K562 (cell line): ENCODE measurements at regions not wholly inside any gene's neighbourhood (a gene's known extent, or its start where the extent isn't known, plus 50 kb on each side); places are given as distances from the start of the nearest gene placed in this dataset.

Source experiments
- ATAC-seq: fragments of 200-7000 bp; cut with Tn5 transposase; 3 replicates; pipeline ENCODE4 v1.9.1; 2020; ENCODE audit warnings: moderate library complexity
- BruUV-seq: library from RNA; stranded (reverse); fragments of 400-500 nt; replicated peaks from 2 replicates; lab custom pipeline; 2021; lab: Mats Ljungman, UMichigan
- CTCF ChIA-PET: fragments of 300-600 bp; formaldehyde crosslinking; extraction: SDS; loops from one replicate; lab custom pipeline; 2021; ENCODE audit warnings: low intra/inter-chr PET ratio; lab: Yijun Ruan, JAX
- POLR2A ChIA-PET: fragments of 300-600, 350-650 bp; sonication (Branson Sonifier 250); formaldehyde crosslinking; extraction: SDS; loops from one replicate; lab custom pipeline; 2021; ENCODE audit warnings: antibody characterized with exemption, inconsistent platforms; lab: Yijun Ruan, JAX
- DNase-seq, 4 experiments: peaks; one replicate each; pipeline versions ENCODE4 v3.0.0 to v3.0.0-alpha.2; 2011 to 2018; ENCODE audit warnings: low spot score in 3 of 4, mixed read lengths in 3 of 4; ENCODE audit errors: extremely low read depth in 1 of 4
- FAIRE-seq: peaks from 2 replicates; lab custom pipeline; 2011; peaks lifted over from hg19 to GRCh38; lab: Jason Lieb, UNC
- H2AFZ ChIP-seq: 2 replicates; pipeline ENCODE4 v1.6.0; 2011; ENCODE audit warnings: low read depth, low read length, control low read depth, inconsistent platforms
- H3K27ac ChIP-seq: fragments of 200-600 bp; 3 replicates; pipeline ENCODE4 v1.8.0; 2011; ENCODE audit warnings: low read depth, mild to moderate bottlenecking, control low read depth, inconsistent platforms, low read length, moderate library complexity, mixed read lengths; ENCODE audit errors: extremely low read depth
- H3K27me3 ChIP-seq, 2 experiments: fragments of 300-600 bp in 1 of 2; 2 replicates in 1 of 2; 3 replicates in 1 of 2; pipeline versions ENCODE4 v1.6.0 to v1.8.0; 2011; ENCODE audit warnings: inconsistent platforms in 2 of 2, low read length in 2 of 2, mild to moderate bottlenecking in 1 of 2, mixed read lengths in 1 of 2, moderate library complexity in 1 of 2; ENCODE audit not compliant: control insufficient read depth in 2 of 2, insufficient read depth in 2 of 2
- H3K36me3 ChIP-seq: fragments of 300-600 bp; 3 replicates; pipeline ENCODE4 v1.8.0; 2011; ENCODE audit warnings: mild to moderate bottlenecking, low read length, inconsistent platforms; ENCODE audit not compliant: control insufficient read depth, insufficient read depth
- H3K4me1 ChIP-seq, 2 experiments: fragments of 200-600 bp in 1 of 2; replicated peaks in 1 of 2; 2 replicates in 1 of 2; 3 replicates in 1 of 2; pipeline versions ENCODE4 v1.5.1 to v1.8.0; 2011; ENCODE audit warnings: inconsistent platforms in 2 of 2, low read length in 2 of 2, mild to moderate bottlenecking in 1 of 2, mixed read lengths in 1 of 2, moderate library complexity in 1 of 2; ENCODE audit not compliant: control insufficient read depth in 2 of 2, insufficient read depth in 2 of 2
- H3K4me2 ChIP-seq: 2 replicates; pipeline ENCODE4 v1.6.1; 2011; ENCODE audit warnings: low read length, control low read depth, inconsistent platforms, mixed read lengths; ENCODE audit not compliant: insufficient read depth
- H3K4me3 ChIP-seq: fragments of 200-600 bp; sonication (generic), shearing (Covaris generic); 2 replicates; pipeline ENCODE4 v1.5.1; 2016; ENCODE audit warnings: control low read depth, inconsistent platforms
- H3K79me2 ChIP-seq: fragments of 200-600 bp; 3 replicates; pipeline ENCODE4 v1.8.0; 2011; ENCODE audit warnings: low read length, inconsistent platforms; ENCODE audit not compliant: control insufficient read depth, insufficient read depth
- H3K9ac ChIP-seq, 2 experiments: 2 replicates each; pipeline versions ENCODE4 v1.6.0 to v1.6.1; 2011; ENCODE audit warnings: low read depth in 2 of 2, low read length in 2 of 2, control low read depth in 1 of 2, inconsistent platforms in 1 of 2, mild to moderate bottlenecking in 1 of 2, mixed read lengths in 1 of 2; ENCODE audit not compliant: insufficient read depth in 1 of 2
- H3K9me1 ChIP-seq: one replicate; pipeline ENCODE4 v1.6.0; 2011; ENCODE audit warnings: inconsistent platforms, mild to moderate bottlenecking, low read length, moderate library complexity; ENCODE audit not compliant: control insufficient read depth, insufficient read depth
- H3K9me3 ChIP-seq: replicated peaks from 2 replicates; pipeline ENCODE4 v1.5.1; 2011; ENCODE audit warnings: low read depth, low read length, inconsistent platforms; ENCODE audit not compliant: control insufficient read depth, insufficient read depth
- H4K20me1 ChIP-seq: replicated peaks from 2 replicates; pipeline ENCODE4 v1.6.1; 2011; ENCODE audit warnings: low read length, inconsistent platforms, mixed read lengths; ENCODE audit not compliant: control insufficient read depth, insufficient read depth
- ETV6 ChIP-seq, 3 experiments: fragments of 150-350 bp in 1 of 3; sonication (generic) in 1 of 3; formaldehyde crosslinking in 1 of 3; IDR thresholded peaks; 2 replicates each; pipeline versions ENCODE4 v1.6.1 to v1.8.0; 2014 to 2022; ENCODE audit warnings: borderline replicate concordance in 2 of 3, low read depth in 2 of 3, antibody characterized with exemption in 1 of 3, low read length in 1 of 3, mild to moderate bottlenecking in 1 of 3, missing genetic modification reagents in 1 of 3
- HDAC8 ChIP-seq: fragments of 450-650 bp; IDR thresholded peaks from 2 replicates; pipeline ENCODE4 v1.6.1; 2016; ENCODE audit warnings: mild to moderate bottlenecking, missing genetic modification characterization, moderate library complexity, missing compliant biosample characterization
- ILF3 ChIP-seq: fragments of 450-650 bp; IDR thresholded peaks from 2 replicates; pipeline ENCODE4 v1.6.1; 2018; ENCODE audit warnings: antibody characterized with exemption, mild to moderate bottlenecking, moderate library complexity, borderline replicate concordance
- MTA2 ChIP-seq: fragments of 450-650 bp; IDR thresholded peaks from 2 replicates; pipeline ENCODE4 v1.6.1; 2016; ENCODE audit warnings: low read depth
- NFE2L1 ChIP-seq: fragments of 450-650 bp; IDR thresholded peaks from 2 replicates; pipeline ENCODE4 v1.6.1; 2016; ENCODE audit warnings: missing genetic modification characterization, low read depth, mild to moderate bottlenecking, missing compliant biosample characterization, moderate library complexity, borderline replicate concordance
- TAF1 ChIP-seq: IDR thresholded peaks from 2 replicates; pipeline ENCODE4 v1.6.1; 2011; ENCODE audit warnings: mild to moderate bottlenecking, low read length, moderate library complexity; ENCODE audit not compliant: insufficient read depth, control insufficient read depth, severe bottlenecking; ENCODE audit errors: extremely low read depth
- WGBS: fragments of 100-300 bp; shearing (Covaris generic); methylation state at CpG from one replicate; pipeline ENCODE4 v1.1.6; 2016; ENCODE audit warnings: low coverage, mixed read lengths; ENCODE audit not compliant: insufficient coverage; ENCODE audit errors: missing lambda C conversion rate; 5-methylcytosine and 5-hydroxymethylcytosine counted together
- in situ Hi-C: fragments of 300-500 bp; cut with MboI; formaldehyde crosslinking; loops from 4 replicates; pipeline ENCODE4 v1.15.0; 2018; ENCODE audit warnings: inconsistent platforms, mixed read lengths
- intact Hi-C: fragments of 100-400 bp; cut with micrococcal nuclease; formaldehyde crosslinking; loops from 2 replicates; pipeline ENCODE4 v1.14.2; 2022
- TF ChIP-seq, protein P1 (sequence below): fragments of 200-800 bp; sonication (Bioruptor generic); IDR thresholded peaks from 2 replicates; pipeline ENCODE4 v1.6.1; 2016; ENCODE audit warnings: missing genetic modification characterization, missing compliant biosample characterization

DNA sequence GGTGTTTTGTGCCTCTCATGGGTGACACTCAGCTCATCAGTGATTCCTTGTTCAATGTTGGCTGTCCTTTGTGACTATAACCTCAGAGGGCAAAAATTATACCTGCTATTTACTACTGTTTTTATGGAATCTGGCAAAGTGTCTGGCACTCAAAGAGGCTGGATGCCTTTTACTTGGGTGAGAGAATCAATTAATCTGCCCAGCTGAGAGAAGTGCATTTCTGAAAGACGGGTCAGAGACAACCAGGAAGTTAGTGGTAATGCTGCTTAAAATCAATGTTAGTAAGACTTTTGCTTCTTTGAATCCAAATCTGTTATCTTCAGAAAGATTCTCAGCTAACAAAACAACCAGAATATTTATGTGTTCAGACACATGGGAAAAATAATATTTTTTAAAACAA is 436.2 kb upstream of the SUCLG2 start:
- ATAC-seq: no peak
- no peaks in the 10 kb centered on the region for H3K27me3 ChIP-seq
- H3K9me1 ChIP-seq: no peaks in the 10 kb centered on the region
- H3K4me1 ChIP-seq: no peaks in the 10 kb centered on the region
- WGBS: 0% methylated on average over 1 of the region's 1 CpG
- DNase-seq: no peak
- CTCF ChIA-PET: no interaction called here
- in situ Hi-C loops: no loop called here
- FAIRE-seq: no peak
- H4K20me1 ChIP-seq: no peaks in the 10 kb centered on the region
- H2AFZ ChIP-seq: no peak overlapping the region
- intact Hi-C loops: no loop called here
- no peaks in the 10 kb centered on the region for H3K36me3 ChIP-seq
- H3K9me3 ChIP-seq: no peaks in the 10 kb centered on the region
- H3K4me3 ChIP-seq: no peak overlapping the region
- no peaks in the 10 kb centered on the region for H3K79me2 ChIP-seq
- no peak overlapping the region for H3K27ac ChIP-seq
- H3K4me2 ChIP-seq: no peak overlapping the region
- POLR2A ChIA-PET: no interaction called here
- no peak overlapping the region for H3K9ac ChIP-seq
- no TSS peak for BruUV-seq
- TF ChIP-seq HDAC8: no peak
- TF ChIP-seq ILF3: no peak
- no peak for TF ChIP-seq ETV6 (IDR thresholded peaks at IDR 0.05; ENCODE audit: borderline replicate concordance in 1 of 2, low read depth in 2 of 2, low read length in 1 of 2)
- TF ChIP-seq ETV6 (CRISPR knock-in tag; IDR thresholded peaks at IDR 0.05; ENCODE audit: borderline replicate concordance): no peak
- TF ChIP-seq, protein P1, sequence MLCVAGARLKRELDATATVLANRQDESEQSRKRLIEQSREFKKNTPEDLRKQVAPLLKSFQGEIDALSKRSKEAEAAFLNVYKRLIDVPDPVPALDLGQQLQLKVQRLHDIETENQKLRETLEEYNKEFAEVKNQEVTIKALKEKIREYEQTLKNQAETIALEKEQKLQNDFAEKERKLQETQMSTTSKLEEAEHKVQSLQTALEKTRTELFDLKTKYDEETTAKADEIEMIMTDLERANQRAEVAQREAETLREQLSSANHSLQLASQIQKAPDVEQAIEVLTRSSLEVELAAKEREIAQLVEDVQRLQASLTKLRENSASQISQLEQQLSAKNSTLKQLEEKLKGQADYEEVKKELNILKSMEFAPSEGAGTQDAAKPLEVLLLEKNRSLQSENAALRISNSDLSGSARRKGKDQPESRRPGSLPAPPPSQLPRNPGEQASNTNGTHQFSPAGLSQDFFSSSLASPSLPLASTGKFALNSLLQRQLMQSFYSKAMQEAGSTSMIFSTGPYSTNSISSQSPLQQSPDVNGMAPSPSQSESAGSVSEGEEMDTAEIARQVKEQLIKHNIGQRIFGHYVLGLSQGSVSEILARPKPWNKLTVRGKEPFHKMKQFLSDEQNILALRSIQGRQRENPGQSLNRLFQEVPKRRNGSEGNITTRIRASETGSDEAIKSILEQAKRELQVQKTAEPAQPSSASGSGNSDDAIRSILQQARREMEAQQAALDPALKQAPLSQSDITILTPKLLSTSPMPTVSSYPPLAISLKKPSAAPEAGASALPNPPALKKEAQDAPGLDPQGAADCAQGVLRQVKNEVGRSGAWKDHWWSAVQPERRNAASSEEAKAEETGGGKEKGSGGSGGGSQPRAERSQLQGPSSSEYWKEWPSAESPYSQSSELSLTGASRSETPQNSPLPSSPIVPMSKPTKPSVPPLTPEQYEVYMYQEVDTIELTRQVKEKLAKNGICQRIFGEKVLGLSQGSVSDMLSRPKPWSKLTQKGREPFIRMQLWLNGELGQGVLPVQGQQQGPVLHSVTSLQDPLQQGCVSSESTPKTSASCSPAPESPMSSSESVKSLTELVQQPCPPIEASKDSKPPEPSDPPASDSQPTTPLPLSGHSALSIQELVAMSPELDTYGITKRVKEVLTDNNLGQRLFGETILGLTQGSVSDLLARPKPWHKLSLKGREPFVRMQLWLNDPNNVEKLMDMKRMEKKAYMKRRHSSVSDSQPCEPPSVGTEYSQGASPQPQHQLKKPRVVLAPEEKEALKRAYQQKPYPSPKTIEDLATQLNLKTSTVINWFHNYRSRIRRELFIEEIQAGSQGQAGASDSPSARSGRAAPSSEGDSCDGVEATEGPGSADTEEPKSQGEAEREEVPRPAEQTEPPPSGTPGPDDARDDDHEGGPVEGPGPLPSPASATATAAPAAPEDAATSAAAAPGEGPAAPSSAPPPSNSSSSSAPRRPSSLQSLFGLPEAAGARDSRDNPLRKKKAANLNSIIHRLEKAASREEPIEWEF (CRISPR knock-in tag): no peak
- TF ChIP-seq TAF1: no peak
- no peak for TF ChIP-seq NFE2L1 (tag)
- TF ChIP-seq MTA2: no peak
